HG03558 (cell line): ENCODE measurements at regions not wholly inside any gene's neighbourhood (a gene's known extent, or its start where the extent isn't known, plus 50 kb on each side); places are given as distances from the start of the nearest gene placed in this dataset.
A peak's percentile ranks its signal among the peaks of the same experiment; 100 is the strongest.
"Not testable (repeated sequence)": the region's sequence is repeated elsewhere in the genome, so short reads cannot be mapped to it uniquely, and the experiment has no call there.

ENCODE experiments used
- ATAC-seq: cut with Tn5 transposase; IDR thresholded peaks from one replicate; pipeline ENCODE4 v1.9.1; 2021; ENCODE audit warnings: moderate number of reproducible peaks; ENCODE audit not compliant: unreplicated experiment; ENCODE audit errors: extremely low read depth

GRCh38 chr4:103499094-103499493 lies 220.7 kb downstream of the TACR3 start:
- no peak for ATAC-seq

GRCh38 chr4:103498161-103499070 lies 221.4 kb downstream of the TACR3 start:
- ATAC-seq = peak; percentile 81

- ATAC-seq = peak; percentile 41
Measured at GRCh38 chr4:103497692-103498091, 222.1 kb downstream of the TACR3 start.

- no peak for ATAC-seq
Measured at GRCh38 chr4:103496800-103497199, 223.0 kb downstream of the TACR3 start.

- ATAC-seq = no peak
Measured at GRCh38 chr4:103493450-103494159, 226.2 kb downstream of the TACR3 start.

- not testable (repeated sequence) for ATAC-seq
Measured at GRCh38 chr4:103485296-103485695, 234.5 kb downstream of the TACR3 start.

- ATAC-seq = no peak
Measured at GRCh38 chr4:103484521-103484920, 235.3 kb downstream of the TACR3 start.

GRCh38 chr4:103482893-103483292 lies 236.9 kb downstream of the TACR3 start:
- ATAC-seq = no peak

GRCh38 chr4:103482471-103482870 lies 237.3 kb downstream of the TACR3 start:
- ATAC-seq = no peak

GRCh38 chr4:103478734-103479133 lies 241.1 kb downstream of the TACR3 start:
- no peak for ATAC-seq

- no peak for ATAC-seq
Measured at GRCh38 chr4:103478210-103478609, 241.6 kb downstream of the TACR3 start.

- ATAC-seq = no peak
Measured at GRCh38 chr4:103457566-103457965, 259.4 kb upstream of the CENPE start.

GRCh38 chr4:103451341-103451740 lies 253.2 kb upstream of the CENPE start:
- ATAC-seq = no peak

- no peak for ATAC-seq
Measured at GRCh38 chr4:103450693-103451092, 252.6 kb upstream of the CENPE start.

GRCh38 chr4:103449296-103450023 lies 251.3 kb upstream of the CENPE start:
- ATAC-seq = no peak

- ATAC-seq = no peak
Measured at GRCh38 chr4:103445377-103445776, 247.2 kb upstream of the CENPE start.

- ATAC-seq = no peak
Measured at GRCh38 chr4:103443324-103443723, 245.2 kb upstream of the CENPE start.

- peak; percentile 61 for ATAC-seq
Measured at GRCh38 chr4:103429283-103429682, 231.1 kb upstream of the CENPE start.

- ATAC-seq = no peak
Measured at GRCh38 chr4:103425406-103425805, 227.3 kb upstream of the CENPE start.

- no peak for ATAC-seq
Measured at GRCh38 chr4:103424853-103425252, 226.7 kb upstream of the CENPE start.

- no peak for ATAC-seq
Measured at GRCh38 chr4:103423261-103423660, 225.1 kb upstream of the CENPE start.
